HS-5 (cell line): ENCODE measurements at regions not wholly inside any gene's neighbourhood (a gene's known extent, or its start where the extent isn't known, plus 50 kb on each side); places are given as distances from the start of the nearest gene placed in this dataset.
"Not testable (repeated sequence)": the region's sequence is repeated elsewhere in the genome, so short reads cannot be mapped to it uniquely, and the experiment has no call there.

Experiments
- DNase-seq: peaks from one replicate; pipeline ENCODE4 v3.0.0-alpha.2; 2012; ENCODE audit warnings: low read depth

- DNase-seq, result no peak
Measured at GRCh38 chr15:69863446-69863845, 234.3 kb downstream of the TLE3 start.

GRCh38 chr15:69865369-69865768 lies 232.3 kb downstream of the TLE3 start:
- DNase-seq, result no peak

GRCh38 chr15:69868756-69869155 lies 229.0 kb downstream of the TLE3 start:
- DNase-seq, result no peak

GRCh38 chr15:69869291-69869690 lies 228.4 kb downstream of the TLE3 start:
- no peak for DNase-seq

- no peak for DNase-seq
Measured at GRCh38 chr15:69869881-69870505, 227.7 kb downstream of the TLE3 start.

- no peak for DNase-seq
Measured at GRCh38 chr15:69871511-69872134, 226.1 kb downstream of the TLE3 start.

- DNase-seq, result no peak
Measured at GRCh38 chr15:69873807-69874206, 223.9 kb downstream of the TLE3 start.

GRCh38 chr15:69874321-69874720 lies 223.4 kb downstream of the TLE3 start:
- DNase-seq, result no peak

GRCh38 chr15:69876064-69876940 lies 221.4 kb downstream of the TLE3 start:
- DNase-seq, result no peak

- DNase-seq, result not testable (repeated sequence)
Measured at GRCh38 chr15:69879963-69880362, 217.8 kb downstream of the TLE3 start.

- no peak for DNase-seq
Measured at GRCh38 chr15:69880571-69881301, 217.0 kb downstream of the TLE3 start.

- no peak for DNase-seq
Measured at GRCh38 chr15:69881302-69881670, 216.4 kb downstream of the TLE3 start.

GRCh38 chr15:69881766-69882165 lies 216.0 kb downstream of the TLE3 start:
- no peak for DNase-seq

GRCh38 chr15:69883306-69883705 lies 214.4 kb downstream of the TLE3 start:
- no peak for DNase-seq

GRCh38 chr15:69885173-69885955 lies 212.4 kb downstream of the TLE3 start:
- DNase-seq, result no peak

GRCh38 chr15:69887009-69887408 lies 210.7 kb downstream of the TLE3 start:
- DNase-seq, result no peak

GRCh38 chr15:69887553-69887952 lies 210.2 kb downstream of the TLE3 start:
- DNase-seq, result no peak

- DNase-seq, result no peak
Measured at GRCh38 chr15:69888406-69888805, 209.3 kb downstream of the TLE3 start.

- DNase-seq, result no peak
Measured at GRCh38 chr15:69891070-69891536, 206.6 kb downstream of the TLE3 start.

GRCh38 chr15:69891606-69892005 lies 206.1 kb downstream of the TLE3 start:
- DNase-seq, result no peak

GRCh38 chr15:69892351-69892750 lies 205.4 kb downstream of the TLE3 start:
- no peak for DNase-seq

GRCh38 chr15:69893086-69893485 lies 204.6 kb downstream of the TLE3 start:
- DNase-seq, result no peak
